ENCODE measurements at regions not wholly inside any gene's neighbourhood (a gene's known extent, or its start where the extent isn't known, plus 50 kb on each side); places are given as distances from the start of the nearest gene placed in this dataset.

DNA sequence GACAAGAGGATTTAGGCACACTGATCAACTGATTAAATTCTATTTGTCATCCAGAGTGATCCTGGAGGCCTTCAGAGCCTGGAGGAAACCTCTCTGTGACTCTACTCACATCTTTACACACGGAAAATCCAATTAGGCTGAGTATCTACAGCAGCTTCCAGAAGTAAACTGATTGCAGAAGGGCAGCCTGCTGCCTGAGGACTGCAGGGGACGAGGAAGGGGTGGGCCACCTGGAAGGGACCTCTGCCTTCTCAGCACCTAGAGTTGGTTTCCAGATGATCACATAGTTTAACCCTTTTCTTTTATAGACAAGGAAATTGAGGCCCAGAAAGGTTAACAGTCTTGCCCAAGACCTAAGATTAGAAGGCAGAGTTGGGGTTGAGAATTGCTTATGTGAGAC is 206.1 kb downstream of the DAD1 start:
- no peak for TF ChIP-seq EZH2phosphoT487 (IDR thresholded peaks at IDR 0.05; ENCODE audit: low read depth)
- TF ChIP-seq, protein P1, sequence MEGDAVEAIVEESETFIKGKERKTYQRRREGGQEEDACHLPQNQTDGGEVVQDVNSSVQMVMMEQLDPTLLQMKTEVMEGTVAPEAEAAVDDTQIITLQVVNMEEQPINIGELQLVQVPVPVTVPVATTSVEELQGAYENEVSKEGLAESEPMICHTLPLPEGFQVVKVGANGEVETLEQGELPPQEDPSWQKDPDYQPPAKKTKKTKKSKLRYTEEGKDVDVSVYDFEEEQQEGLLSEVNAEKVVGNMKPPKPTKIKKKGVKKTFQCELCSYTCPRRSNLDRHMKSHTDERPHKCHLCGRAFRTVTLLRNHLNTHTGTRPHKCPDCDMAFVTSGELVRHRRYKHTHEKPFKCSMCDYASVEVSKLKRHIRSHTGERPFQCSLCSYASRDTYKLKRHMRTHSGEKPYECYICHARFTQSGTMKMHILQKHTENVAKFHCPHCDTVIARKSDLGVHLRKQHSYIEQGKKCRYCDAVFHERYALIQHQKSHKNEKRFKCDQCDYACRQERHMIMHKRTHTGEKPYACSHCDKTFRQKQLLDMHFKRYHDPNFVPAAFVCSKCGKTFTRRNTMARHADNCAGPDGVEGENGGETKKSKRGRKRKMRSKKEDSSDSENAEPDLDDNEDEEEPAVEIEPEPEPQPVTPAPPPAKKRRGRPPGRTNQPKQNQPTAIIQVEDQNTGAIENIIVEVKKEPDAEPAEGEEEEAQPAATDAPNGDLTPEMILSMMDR (IDR thresholded peaks at IDR 0.05; ENCODE audit: low read depth, low read length): no peak
- peak overlapping the region; percentile 53 for H2AFZ ChIP-seq (ENCODE audit: low read depth, low read length)
- H3K4me2 ChIP-seq (ENCODE audit: low read length): peak overlapping the region; percentile 69
- peaks cover 3% of the 10 kb centered on the region; the same call in 1 of the 2 replicates for H3K27me3 ChIP-seq (ENCODE audit: low read depth, low read length)
- peaks cover 47% of the 10 kb centered on the region for H3K4me1 ChIP-seq (ENCODE audit: low read length)
- no peaks in the 10 kb centered on the region for H3K79me2 ChIP-seq (ENCODE audit: low read length)
- peak overlapping the region; percentile 45 for H3K27ac ChIP-seq (ENCODE audit: low read length)
- no peaks in the 10 kb centered on the region for H3K36me3 ChIP-seq (replicated peaks; ENCODE audit: low read depth, low read length)
- H3K9me3 ChIP-seq (ENCODE audit: insufficient read depth, low read length): no peaks in the 10 kb centered on the region
- H4K20me1 ChIP-seq (ENCODE audit: insufficient read depth, low read length): no peaks in the 10 kb centered on the region
- H3K9ac ChIP-seq (ENCODE audit: low read length): peak overlapping the region; percentile 24; the same call in 1 of the 2 replicates
- peak overlapping the region; percentile 33; the same call in 1 of the 2 replicates for H3K4me3 ChIP-seq (ENCODE audit: low read length)

DNA sequence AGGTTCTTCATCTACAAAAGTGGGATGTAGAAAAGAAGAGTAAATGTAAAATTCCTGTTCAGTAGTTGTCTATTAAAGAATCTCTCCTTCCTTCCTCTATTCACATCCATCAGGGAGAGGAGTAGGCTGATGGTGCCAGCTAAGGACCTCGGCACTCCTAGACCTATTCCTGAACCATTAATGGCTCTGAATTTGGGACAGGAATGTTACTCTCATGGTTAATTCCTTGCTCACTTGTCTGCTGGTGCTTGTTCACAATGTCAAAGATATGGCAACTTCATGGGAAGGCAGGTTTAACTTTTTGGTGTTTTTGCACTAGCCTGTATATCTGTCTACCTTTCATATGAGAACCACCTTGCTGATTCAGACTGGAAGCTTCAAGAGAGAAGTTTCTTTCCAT is 206.6 kb downstream of the DAD1 start:
- H3K27ac ChIP-seq (ENCODE audit: low read length): no peak overlapping the region
- H4K20me1 ChIP-seq (ENCODE audit: insufficient read depth, low read length): no peaks in the 10 kb centered on the region
- peaks cover 7% of the 10 kb centered on the region; the same call in 1 of the 2 replicates for H3K27me3 ChIP-seq (ENCODE audit: low read depth, low read length)
- H3K36me3 ChIP-seq (replicated peaks; ENCODE audit: low read depth, low read length): no peaks in the 10 kb centered on the region
- peaks cover 47% of the 10 kb centered on the region for H3K4me1 ChIP-seq (ENCODE audit: low read length)
- no peak overlapping the region for H3K9ac ChIP-seq (ENCODE audit: low read length)
- TF ChIP-seq, protein P1 (IDR thresholded peaks at IDR 0.05; ENCODE audit: low read depth, low read length): no peak
- TF ChIP-seq EZH2phosphoT487 (IDR thresholded peaks at IDR 0.05; ENCODE audit: low read depth): no peak
- H3K9me3 ChIP-seq (ENCODE audit: insufficient read depth, low read length): no peaks in the 10 kb centered on the region
- H2AFZ ChIP-seq (ENCODE audit: low read depth, low read length): no peak overlapping the region
- no peaks in the 10 kb centered on the region for H3K79me2 ChIP-seq (ENCODE audit: low read length)
- no peak overlapping the region for H3K4me3 ChIP-seq (ENCODE audit: low read length)
- H3K4me2 ChIP-seq (ENCODE audit: low read length): peak overlapping the region; percentile 69

DNA sequence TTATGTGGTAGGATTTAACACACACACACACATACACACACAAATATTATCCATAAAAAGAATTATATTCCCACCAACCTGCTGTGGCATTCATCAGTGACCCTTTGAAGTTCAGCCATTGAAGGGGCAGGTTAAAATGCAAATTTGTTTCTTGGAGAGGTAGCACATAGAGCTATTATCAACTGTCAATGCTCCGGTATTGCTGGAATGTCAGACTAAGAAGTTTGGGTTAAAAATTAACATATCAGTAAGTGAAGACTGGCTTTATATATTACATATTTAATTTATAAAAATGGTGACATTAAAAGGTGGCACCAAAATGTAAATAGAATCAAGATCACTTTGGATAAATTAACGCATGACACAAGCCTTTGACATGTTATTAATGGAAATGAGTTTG is 207.3 kb downstream of the DAD1 start:
- no peak overlapping the region for H3K4me3 ChIP-seq (ENCODE audit: low read length)
- no peaks in the 10 kb centered on the region for H3K9me3 ChIP-seq (ENCODE audit: insufficient read depth, low read length)
- no peak overlapping the region for H3K9ac ChIP-seq (ENCODE audit: low read length)
- H2AFZ ChIP-seq (ENCODE audit: low read depth, low read length): no peak overlapping the region
- no peaks in the 10 kb centered on the region for H3K36me3 ChIP-seq (replicated peaks; ENCODE audit: low read depth, low read length)
- H3K27me3 ChIP-seq (ENCODE audit: low read depth, low read length): peaks cover 12% of the 10 kb centered on the region
- no peaks in the 10 kb centered on the region for H4K20me1 ChIP-seq (ENCODE audit: insufficient read depth, low read length)
- H3K4me2 ChIP-seq (ENCODE audit: low read length): no peak overlapping the region
- H3K27ac ChIP-seq (ENCODE audit: low read length): no peak overlapping the region
- H3K4me1 ChIP-seq (ENCODE audit: low read length): peaks cover 47% of the 10 kb centered on the region
- no peaks in the 10 kb centered on the region for H3K79me2 ChIP-seq (ENCODE audit: low read length)
- TF ChIP-seq, protein P1 (IDR thresholded peaks at IDR 0.05; ENCODE audit: low read depth, low read length): no peak
- TF ChIP-seq EZH2phosphoT487 (IDR thresholded peaks at IDR 0.05; ENCODE audit: low read depth): no peak

DNA sequence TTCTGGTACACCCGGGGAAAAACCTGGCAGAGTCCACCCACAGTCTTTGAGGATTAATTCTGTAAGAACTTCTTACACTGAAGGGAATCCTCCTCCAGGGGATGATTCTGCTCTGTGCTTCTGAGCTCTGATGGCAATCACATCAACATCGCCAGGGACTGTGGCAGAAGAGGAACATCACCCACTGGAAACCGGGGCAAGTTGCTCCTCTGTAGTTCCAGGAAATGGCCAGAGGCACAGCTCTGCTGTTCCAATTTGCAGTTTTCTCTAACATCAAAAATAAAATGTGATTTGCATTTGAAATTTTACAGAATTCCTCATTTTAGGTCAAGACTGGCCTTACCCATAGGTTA is 207.6 kb downstream of the DAD1 start:
- TF ChIP-seq, protein P1 (IDR thresholded peaks at IDR 0.05; ENCODE audit: low read depth, low read length): no peak
- no peak for TF ChIP-seq EZH2phosphoT487 (IDR thresholded peaks at IDR 0.05; ENCODE audit: low read depth)
- H3K4me2 ChIP-seq (ENCODE audit: low read length): no peak overlapping the region
- H3K79me2 ChIP-seq (ENCODE audit: low read length): no peaks in the 10 kb centered on the region
- H3K9me3 ChIP-seq (ENCODE audit: insufficient read depth, low read length): no peaks in the 10 kb centered on the region
- peaks cover 47% of the 10 kb centered on the region for H3K4me1 ChIP-seq (ENCODE audit: low read length)
- H3K4me3 ChIP-seq (ENCODE audit: low read length): no peak overlapping the region
- no peak overlapping the region for H3K9ac ChIP-seq (ENCODE audit: low read length)
- H3K27me3 ChIP-seq (ENCODE audit: low read depth, low read length): peaks cover 16% of the 10 kb centered on the region
- H3K27ac ChIP-seq (ENCODE audit: low read length): no peak overlapping the region
- no peaks in the 10 kb centered on the region for H4K20me1 ChIP-seq (ENCODE audit: insufficient read depth, low read length)
- H3K36me3 ChIP-seq (replicated peaks; ENCODE audit: low read depth, low read length): no peaks in the 10 kb centered on the region
- no peak overlapping the region; the same call in 1 of the 2 replicates for H2AFZ ChIP-seq (ENCODE audit: low read depth, low read length)

Measured in OCI-LY3 (cell line).